ENCODE measurements at regions not wholly inside any gene's neighbourhood (a gene's known extent, or its start where the extent isn't known, plus 50 kb on each side); places are given as distances from the start of the nearest gene placed in this dataset.

DNA sequence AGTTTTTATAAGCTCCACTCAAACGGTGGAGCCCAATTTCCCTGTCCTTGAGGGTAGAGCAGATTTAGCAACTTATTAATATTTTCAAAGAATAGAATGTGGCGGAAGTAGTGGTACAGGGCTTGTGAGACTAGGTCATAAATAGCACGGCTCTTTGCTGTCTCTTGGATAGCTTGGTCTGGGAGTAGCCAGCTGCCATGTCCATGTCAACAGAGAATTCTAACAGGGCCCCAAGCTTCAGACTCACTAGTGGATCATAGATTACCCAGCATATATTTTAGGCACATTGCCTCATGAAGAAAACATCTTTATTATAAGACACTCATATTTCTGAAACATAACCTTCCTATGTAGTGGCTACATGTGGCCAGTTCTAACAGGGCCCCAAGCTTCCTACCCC is 755.7 kb downstream of the HDGFL1 start:
- no peak overlapping the region for H3K27ac ChIP-seq (ENCODE audit: insufficient read depth, low read depth, low read length)
- H3K36me3 ChIP-seq (ENCODE audit: control insufficient read depth in 2 of 2, extremely low read depth in 1 of 2, insufficient read depth in 2 of 2, low read length in 2 of 2) = no peaks in the 10 kb centered on the region
- H3K79me2 ChIP-seq (ENCODE audit: control insufficient read depth, insufficient read depth, low read length) = no peaks in the 10 kb centered on the region
- no peak overlapping the region for H3K4me3 ChIP-seq (replicated peaks in 1 of 3; ENCODE audit: insufficient read depth in 1 of 3, low read depth in 1 of 3, low read length in 3 of 3)
- no peaks in the 10 kb centered on the region for H3K4me1 ChIP-seq (ENCODE audit: control insufficient read depth, extremely low read depth, insufficient read depth, low read length)
- no peak for TF ChIP-seq POLR2AphosphoS5 (IDR thresholded peaks at IDR 0.05; ENCODE audit: insufficient read depth, low read depth, low read length)
- no peak for TF ChIP-seq JUN (IDR thresholded peaks at IDR 0.05; ENCODE audit: borderline replicate concordance, insufficient read depth, insufficient read length, low read depth)
- TF ChIP-seq, protein P1, sequence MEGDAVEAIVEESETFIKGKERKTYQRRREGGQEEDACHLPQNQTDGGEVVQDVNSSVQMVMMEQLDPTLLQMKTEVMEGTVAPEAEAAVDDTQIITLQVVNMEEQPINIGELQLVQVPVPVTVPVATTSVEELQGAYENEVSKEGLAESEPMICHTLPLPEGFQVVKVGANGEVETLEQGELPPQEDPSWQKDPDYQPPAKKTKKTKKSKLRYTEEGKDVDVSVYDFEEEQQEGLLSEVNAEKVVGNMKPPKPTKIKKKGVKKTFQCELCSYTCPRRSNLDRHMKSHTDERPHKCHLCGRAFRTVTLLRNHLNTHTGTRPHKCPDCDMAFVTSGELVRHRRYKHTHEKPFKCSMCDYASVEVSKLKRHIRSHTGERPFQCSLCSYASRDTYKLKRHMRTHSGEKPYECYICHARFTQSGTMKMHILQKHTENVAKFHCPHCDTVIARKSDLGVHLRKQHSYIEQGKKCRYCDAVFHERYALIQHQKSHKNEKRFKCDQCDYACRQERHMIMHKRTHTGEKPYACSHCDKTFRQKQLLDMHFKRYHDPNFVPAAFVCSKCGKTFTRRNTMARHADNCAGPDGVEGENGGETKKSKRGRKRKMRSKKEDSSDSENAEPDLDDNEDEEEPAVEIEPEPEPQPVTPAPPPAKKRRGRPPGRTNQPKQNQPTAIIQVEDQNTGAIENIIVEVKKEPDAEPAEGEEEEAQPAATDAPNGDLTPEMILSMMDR (IDR thresholded peaks at IDR 0.05; ENCODE audit: extremely low read depth in 1 of 2, insufficient read depth in 1 of 2, low read depth in 1 of 2, low read length in 2 of 2) = no peak
- no peak for TF ChIP-seq POLR2A (IDR thresholded peaks at IDR 0.05; ENCODE audit: low read depth, low read length)
- no peak for TF ChIP-seq MYC (IDR thresholded peaks at IDR 0.05; ENCODE audit: low read depth, low read length)
- TF ChIP-seq, protein P2, sequence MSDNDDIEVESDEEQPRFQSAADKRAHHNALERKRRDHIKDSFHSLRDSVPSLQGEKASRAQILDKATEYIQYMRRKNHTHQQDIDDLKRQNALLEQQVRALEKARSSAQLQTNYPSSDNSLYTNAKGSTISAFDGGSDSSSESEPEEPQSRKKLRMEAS (IDR thresholded peaks at IDR 0.05; ENCODE audit: insufficient read depth, insufficient read length) = no peak
- no peak for TF ChIP-seq FOS (IDR thresholded peaks at IDR 0.05; ENCODE audit: borderline replicate concordance, insufficient read depth, low read length)
- no peak for TF ChIP-seq EZH2 (IDR thresholded peaks at IDR 0.05; ENCODE audit: borderline replicate concordance, low read depth, low read length, severe bottlenecking)
- no peak for TF ChIP-seq GATA2 (IDR thresholded peaks at IDR 0.05; ENCODE audit: insufficient read depth, insufficient read length, low read depth, low read length)
- no peak overlapping the region for H3K4me2 ChIP-seq (ENCODE audit: insufficient read depth, low read length)
- FAIRE-seq (no peak), DNase-seq (ENCODE audit: low read depth, low spot score) (no peak)
- intact Hi-C loops (cut with micrococcal nuclease) = no loop called here
- no peaks in the 10 kb centered on the region for H3K9me1 ChIP-seq (replicated peaks; ENCODE audit: control insufficient read depth, extremely low read depth, insufficient read depth, low read length)
- no peak overlapping the region for H2AFZ ChIP-seq (ENCODE audit: low read depth, low read length)
- CTCF ChIA-PET = no interaction called here
- POLR2A ChIA-PET = no interaction called here
- dilution Hi-C loops (cut with MboI; ENCODE audit: extremely low pct_ligation_motif_present, low sequenced_read_pairs) = no loop called here
- no TSS peak for BruUV-seq (replicated peaks)
- H3K9ac ChIP-seq (replicated peaks; ENCODE audit: extremely low read depth, insufficient read depth, low read length) = no peak overlapping the region
- no peaks in the 10 kb centered on the region for H3K27me3 ChIP-seq (ENCODE audit: control insufficient read depth in 2 of 2, insufficient read depth in 2 of 2, low read length in 2 of 2)
- no peaks in the 10 kb centered on the region for H4K20me1 ChIP-seq (replicated peaks; ENCODE audit: control insufficient read depth, extremely low read depth, insufficient read depth, low read length)
- no peaks in the 10 kb centered on the region for H3K9me3 ChIP-seq (replicated peaks; ENCODE audit: control insufficient read depth, insufficient read depth, low read length)
